ENCODE measurements at regions not wholly inside any gene's neighbourhood (a gene's known extent, or its start where the extent isn't known, plus 50 kb on each side); places are given as distances from the start of the nearest gene placed in this dataset.
"Not testable (repeated sequence)": the region's sequence is repeated elsewhere in the genome, so short reads cannot be mapped to it uniquely, and the experiment has no call there.

- not testable (repeated sequence) for DNase-seq
Observed at GRCh38 chr17:30625380-30625779, 148.2 kb downstream of the GOSR1 start.

DNA sequence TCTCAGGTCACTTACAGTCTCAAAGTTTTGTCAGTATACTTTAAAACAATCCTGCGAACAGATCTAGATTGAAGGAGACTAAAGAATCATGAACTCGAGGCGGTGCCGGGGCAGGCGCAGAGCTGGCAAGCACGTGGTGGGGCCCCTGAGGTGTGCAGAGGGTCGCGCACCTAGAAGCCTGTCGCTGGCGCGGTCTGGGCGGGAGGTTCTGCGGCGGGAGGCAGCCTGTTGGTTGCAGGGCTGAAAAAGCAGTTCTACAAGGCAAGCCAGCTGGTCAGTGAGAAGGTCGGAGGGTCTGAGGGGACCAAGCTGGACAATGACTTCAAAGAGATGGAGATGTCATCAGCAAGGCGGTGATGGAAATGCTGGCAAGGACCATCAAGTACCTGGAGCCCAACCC is 147.0 kb downstream of the GOSR1 start:
- DNase-seq: not testable (repeated sequence)

DNA sequence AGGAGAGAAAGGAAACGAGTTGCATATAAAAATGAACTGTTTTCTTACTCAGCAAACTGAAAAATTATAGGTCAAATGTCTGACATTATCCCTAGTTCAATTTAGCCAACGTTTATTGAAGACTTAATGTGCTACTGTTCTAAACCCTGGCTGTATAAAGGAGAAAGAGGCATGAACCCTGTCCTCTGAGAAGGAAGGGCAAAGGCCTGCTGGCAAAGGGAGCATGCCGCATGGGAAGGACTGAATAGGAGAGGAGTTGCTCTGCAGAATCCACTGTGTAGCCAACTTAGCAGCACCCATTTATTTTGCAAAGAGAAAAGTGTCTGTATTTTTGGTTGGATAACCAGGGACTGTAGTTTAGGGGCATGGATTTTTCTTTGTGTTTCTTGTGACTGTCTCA is 132.5 kb downstream of the GOSR1 start:
- DNase-seq: not testable (repeated sequence)

- no peak for DNase-seq
Observed at GRCh38 chr17:30605523-30605922, 128.3 kb downstream of the GOSR1 start.

- no peak for DNase-seq
Observed at GRCh38 chr17:30605027-30605426, 127.8 kb downstream of the GOSR1 start.

DNA sequence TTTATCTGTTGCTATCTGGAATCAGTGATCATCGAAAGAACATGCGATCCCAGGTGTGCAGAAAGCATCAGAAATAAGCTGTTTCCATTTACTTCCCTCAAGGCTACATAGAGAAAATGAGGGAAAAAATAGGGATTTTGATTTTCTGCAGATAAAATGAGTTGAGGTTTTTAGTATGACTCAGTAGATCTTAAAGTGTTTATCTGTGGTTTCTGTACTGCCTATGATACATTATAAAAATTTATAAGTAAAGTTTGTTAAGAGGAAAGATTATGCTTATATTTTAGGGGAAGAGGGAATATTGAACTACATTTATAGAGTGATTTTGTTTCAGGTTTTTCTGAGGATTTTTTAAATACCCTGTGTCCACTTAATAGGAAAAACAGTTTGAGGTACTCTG is 125.2 kb downstream of the GOSR1 start:
- not testable (repeated sequence) for DNase-seq

DNA sequence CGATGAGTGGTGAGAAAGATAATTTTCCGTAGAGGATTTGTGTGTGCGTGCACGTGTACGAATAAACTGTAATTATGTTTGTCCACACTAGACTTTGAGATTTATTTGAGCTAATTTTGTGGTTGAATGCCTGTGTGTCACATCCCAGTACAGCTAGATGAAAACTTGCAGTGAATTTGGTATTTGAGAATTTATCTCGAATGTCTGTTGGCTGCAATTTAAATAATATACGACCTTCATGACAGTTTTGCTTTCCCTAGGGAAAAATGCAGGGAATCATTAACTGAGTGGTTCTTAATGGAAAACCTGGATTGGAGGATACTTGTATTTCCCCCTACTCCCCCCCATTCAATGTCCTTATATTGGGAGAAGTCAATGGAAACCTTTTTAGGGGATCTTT is 124.8 kb downstream of the GOSR1 start:
- not testable (repeated sequence) for DNase-seq

DNA sequence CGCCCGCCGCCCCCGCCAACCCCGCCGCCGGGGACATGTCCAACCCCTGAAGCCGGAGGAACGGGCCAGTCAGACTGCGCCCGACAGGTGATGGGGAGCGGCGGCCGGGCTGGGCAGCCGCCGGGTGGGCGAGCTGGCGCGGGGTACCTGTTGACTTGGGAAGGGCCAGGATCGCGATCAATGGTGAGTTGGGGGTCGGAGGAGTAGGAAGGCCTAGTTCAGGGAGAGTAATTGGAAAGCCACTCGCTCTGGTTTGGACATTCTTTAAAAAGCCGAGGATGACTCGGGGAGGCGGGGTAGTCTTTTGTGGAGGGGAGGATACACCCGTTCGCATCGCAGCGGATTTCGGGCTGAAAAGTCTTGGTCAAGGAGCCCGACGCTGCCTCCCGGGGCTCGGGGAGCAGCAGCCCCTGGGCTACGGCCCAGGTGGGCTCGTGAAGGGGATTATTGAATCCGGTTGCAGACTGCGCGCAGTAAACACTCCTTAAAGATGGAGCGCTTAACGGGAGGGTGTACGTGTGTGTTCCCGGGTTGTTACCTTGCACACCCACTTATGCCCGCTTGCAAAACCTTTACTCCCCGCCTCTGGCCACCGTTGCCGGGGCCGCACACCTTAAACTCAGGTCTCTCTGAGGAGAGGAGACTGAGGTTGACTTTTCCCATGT is 123.8 kb downstream of the GOSR1 start:
- DNase-seq: no peak

DNA sequence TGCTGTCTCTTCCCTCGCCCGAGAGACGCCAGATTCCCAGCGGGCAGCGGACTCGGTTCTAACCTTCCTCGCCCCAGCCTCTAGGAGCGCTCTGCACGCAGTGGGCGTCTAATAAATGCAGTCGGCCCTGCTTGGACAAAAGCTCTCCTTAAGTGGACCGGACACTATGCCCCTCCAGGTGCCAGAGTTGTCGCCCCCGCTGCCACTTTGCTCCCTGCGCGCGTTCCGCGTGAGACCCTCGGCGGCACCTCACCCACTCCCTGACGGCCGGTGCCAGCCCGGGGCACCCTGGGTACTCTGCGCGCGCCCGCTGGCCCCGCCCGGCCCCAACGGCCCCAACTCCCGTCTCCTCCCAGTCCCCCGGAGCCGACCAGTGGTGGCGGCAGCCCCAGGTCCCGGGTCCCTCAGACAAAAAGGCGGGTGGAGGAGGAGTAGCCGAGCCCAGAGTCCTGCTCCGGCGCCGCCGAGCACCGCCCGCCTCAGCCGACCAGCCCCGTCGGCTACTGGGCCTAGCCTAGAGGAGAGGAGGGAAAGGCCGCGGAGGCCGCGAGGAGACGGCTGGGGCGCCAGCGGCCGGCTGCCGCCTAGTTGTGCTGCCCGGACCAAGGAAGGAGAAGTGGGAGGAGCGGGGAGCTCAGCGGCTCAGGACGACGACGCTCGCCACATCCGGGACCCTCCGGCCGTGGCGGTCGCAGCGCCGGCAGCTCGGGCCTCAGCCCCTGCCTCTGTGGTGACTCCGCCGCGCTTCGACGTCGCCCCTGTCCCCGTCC is 123.0 kb downstream of the GOSR1 start:
- peak; percentile 77 for DNase-seq

DNA sequence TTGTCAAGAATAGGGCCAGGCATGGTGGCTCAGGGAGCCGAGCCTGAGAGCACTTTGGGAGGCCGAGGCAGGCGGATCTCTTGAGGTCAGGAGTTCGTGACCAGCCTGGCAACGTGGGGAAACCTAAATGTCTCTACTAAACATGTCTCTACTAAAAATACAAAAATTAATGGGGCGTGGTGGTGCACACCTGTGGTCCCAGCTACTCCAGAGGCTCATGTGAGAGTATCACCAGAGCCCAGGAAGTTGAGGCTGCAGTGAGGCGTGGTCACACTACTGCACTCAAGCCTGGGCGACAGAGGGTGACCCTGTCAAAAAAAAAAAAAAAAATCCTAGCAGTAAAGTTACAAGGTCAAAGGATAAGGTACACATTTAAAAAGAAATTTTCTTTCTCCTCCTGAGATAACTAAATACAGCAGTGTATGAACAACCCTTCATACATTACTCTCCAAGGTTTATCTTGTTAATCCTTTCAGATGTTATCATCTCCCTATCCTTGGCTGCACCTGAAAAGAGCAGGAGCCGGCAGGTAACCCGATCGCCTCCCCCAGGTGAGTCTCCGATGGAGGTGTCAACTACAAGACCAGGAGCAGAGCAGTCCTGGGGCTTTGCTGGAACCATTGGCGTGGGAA is 122.3 kb downstream of the GOSR1 start:
- no peak for DNase-seq

DNA sequence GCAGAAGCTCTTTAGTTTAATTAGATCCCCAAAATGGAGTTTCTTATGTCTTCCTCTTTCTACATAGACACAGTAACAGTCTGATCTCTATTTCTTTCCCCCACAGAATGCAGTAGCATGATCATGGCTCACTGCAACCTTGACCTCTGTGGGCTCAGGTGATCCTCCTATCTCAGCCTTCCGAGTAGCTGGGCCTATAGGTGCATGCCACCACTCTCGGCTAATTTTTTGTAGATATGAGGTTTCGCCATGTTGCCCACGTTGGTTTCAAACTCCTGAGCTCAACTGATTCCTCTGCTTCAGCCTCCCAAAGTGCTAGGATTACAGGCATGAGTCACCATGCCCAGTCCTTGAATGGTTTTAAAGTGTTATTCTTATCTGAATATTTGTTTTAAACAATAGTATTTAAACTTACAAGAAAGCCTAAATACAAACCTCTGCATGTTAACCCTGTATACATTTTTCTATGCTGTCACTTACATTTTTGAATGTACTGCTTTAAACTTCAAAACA is 120.6 kb downstream of the GOSR1 start:
- peak; percentile 25 for DNase-seq

DNA sequence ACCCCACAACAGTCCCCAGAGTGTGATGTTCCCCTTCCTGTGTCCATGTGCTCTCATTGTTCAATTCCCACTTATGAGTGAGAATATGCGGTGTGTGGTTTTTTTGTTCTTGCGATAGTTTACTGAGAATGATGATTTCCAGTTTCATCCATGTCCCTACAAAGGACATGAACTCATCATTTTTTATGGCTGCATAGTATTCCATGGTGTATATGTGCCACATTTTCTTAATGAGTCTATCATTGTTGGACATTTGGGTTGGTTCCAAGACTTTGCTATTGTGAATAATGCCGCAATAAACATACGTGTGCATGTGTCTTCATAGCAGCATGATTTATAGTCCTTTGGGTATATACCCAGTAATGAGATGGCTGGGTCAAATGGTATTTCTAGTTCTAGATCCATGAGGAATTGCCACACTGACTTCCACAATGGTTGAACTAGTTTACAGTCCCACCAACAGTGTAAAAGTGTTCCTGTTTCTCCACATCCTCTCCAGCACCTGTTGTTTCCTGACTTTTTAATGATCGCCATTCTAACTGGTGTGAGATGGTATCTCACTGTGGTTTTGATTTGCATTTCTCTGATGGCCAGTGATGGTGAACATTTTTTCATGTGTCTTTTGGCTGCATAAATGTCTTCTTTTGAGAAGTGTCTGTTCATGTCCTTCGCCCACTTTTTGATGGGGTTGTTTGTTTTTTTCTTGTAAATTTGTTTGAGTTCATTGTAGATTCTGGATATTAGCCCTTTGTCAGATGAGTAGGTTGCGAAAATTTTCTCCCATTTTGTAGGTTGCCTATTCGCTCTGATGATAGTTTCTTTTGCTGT is 120.0 kb downstream of the GOSR1 start:
- DNase-seq: not testable (repeated sequence)

DNA sequence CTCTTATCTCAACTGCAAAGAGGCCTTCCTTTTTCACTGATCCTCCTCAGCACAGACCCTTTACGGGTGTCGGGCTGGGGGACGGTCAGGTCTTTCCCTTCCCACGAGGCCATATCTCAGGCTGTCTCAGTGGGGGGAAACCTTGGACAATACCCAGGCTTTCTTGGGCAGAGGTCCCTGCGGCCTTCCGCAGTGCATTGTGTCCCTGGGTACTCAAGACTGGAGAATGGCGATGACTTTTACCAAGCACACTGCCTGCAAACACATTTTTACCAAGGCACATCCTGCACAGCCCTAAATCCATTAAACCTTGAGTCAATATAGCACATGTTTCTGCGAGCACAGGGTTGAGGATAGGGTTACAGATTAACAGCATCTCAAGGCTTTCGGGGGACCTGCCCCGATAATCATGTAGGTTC is 117.8 kb downstream of the GOSR1 start:
- not testable (repeated sequence) for DNase-seq

DNA sequence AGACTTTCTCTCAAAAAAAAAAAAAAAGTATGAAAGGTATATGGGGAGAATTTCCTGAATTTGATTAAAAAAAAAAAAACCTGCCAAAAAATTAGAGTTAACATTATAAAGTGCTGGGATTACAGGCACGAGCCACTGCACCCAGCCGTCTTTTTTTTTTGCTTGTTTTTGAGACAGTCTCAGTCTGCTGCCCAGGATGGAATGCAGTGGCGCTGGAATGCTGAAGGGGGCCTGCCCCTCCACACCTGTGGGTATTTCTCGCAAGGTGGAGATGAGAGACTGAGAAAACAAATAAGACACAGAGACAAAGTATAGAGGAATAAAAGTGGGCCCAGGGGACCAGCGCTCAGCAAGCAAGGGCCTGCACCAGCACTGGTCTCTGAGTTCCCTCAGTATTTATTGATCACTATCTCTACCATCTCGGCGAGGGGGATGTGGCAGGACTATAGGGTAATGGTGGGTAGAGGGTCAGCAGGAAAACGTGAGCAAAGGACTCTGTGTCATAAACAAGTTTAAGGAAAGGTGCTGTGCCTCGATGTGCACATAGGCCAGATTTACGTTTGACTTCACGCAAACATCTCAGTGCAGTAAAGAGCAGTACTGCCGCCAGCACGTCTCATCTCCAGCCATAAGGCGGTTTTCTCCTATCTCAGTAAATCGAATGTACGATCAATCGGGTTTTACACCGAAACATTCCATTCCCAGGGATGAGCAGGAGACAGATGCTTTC is 117.2 kb downstream of the GOSR1 start:
- DNase-seq: no peak

- DNase-seq: no peak
Observed at GRCh38 chr17:30590081-30590733, 113.0 kb downstream of the GOSR1 start.

GRCh38 chr17:30589431-30589830 is 112.2 kb downstream of the GOSR1 start:
- no peak for DNase-seq

DNA sequence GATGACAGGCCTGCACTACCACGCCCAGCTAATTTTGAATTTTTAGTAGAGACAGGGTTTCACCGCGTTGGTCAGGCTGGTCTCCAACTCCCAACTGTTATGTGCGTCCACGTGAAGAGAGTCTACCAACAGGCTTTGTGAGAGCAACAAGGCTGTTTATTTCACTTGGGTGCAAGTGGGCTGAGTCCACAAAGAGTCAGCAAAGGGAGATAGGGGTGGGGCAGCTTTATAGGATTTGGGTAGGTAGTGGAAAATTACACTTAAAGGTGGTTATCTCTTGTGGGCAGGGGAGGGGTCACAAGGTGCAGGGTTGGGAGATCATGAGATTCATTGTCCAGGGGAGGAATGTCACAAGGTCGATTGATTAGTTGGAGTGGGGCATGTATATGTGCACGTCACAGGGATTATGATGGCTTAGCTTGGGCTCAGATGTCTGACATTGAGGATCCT is 111.6 kb downstream of the GOSR1 start:
- no peak for DNase-seq

DNA sequence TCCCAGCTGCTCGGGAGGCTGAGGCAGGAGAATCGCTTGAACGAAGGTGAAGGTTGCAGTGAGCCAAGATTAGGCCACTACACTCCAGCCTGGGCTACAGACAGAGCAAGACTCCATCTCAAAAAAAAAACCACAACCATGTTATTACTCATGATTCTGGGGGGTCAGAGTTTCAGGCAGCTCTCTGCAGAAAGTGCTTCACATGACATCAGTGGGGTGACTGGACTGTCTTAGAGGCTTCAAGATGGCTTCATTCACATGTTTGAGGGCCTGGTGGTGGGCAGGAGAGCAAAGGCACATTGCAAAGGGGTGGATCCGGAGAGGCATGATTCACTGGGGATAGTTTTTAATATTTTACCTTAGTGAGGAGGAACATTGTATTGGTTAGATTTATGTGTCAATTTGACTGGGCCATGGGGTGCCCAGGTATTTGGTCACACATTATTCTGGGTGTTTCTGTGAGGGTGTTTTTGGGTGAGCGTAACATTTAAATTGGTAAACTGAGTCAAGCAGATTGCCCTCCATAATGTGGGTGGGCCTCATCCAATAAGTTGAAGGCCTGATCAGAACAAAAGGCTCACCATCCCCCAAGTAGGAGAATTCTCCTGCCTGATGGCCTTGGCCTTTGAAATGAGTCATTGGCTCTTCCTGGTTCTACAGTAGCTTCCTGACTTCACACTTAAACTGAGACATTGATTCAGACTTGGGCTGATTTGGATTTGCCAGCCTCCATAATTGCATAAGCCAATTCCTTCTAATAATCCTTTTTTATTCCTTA is 109.8 kb downstream of the GOSR1 start:
- peak; percentile 56 for DNase-seq

DNA sequence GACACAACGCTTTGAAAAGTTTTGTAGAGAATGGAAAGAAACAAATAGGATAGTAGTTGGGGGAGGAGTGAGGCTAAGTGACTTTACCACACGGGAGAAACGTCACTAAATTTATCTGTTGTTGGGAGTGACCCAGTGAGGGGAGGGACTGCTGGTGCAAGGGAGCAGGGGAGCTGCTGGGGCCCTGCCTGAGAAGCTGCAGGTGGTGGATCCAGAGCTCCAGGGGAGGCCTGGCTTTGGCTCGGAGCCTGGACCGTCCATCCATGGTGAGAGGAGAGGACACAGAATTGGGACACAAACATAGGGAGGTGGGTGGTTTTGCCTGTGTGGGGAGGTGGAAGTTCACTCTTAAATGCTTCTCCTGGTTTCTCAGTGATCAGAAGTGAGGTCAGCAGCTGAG is 107.6 kb downstream of the GOSR1 start:
- DNase-seq: no peak

DNA sequence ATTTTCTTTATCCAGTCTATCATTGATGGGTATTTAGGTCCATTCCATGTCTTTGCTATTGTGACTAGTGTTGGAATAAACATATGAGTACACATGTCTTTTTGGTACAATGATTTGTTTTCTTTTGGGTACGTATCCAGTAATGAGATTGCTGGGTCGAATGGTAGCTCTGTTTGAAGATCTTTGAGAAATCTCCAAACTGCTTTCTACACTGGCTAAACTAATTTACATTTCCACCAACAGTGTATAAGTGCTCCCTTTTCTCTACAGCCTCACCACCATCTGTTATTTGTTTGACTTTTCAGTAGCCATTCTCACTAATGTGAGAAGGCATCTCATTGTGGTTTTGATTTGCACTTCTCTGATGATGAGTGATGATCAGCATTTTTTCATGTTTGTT is 103.7 kb downstream of the GOSR1 start:
- no peak for DNase-seq
